ENCODE measurements at regions not wholly inside any gene's neighbourhood (a gene's known extent, or its start where the extent isn't known, plus 50 kb on each side); places are given as distances from the start of the nearest gene placed in this dataset.
"Not testable (repeated sequence)": the region's sequence is repeated elsewhere in the genome, so short reads cannot be mapped to it uniquely, and the experiment has no call there.

DNA sequence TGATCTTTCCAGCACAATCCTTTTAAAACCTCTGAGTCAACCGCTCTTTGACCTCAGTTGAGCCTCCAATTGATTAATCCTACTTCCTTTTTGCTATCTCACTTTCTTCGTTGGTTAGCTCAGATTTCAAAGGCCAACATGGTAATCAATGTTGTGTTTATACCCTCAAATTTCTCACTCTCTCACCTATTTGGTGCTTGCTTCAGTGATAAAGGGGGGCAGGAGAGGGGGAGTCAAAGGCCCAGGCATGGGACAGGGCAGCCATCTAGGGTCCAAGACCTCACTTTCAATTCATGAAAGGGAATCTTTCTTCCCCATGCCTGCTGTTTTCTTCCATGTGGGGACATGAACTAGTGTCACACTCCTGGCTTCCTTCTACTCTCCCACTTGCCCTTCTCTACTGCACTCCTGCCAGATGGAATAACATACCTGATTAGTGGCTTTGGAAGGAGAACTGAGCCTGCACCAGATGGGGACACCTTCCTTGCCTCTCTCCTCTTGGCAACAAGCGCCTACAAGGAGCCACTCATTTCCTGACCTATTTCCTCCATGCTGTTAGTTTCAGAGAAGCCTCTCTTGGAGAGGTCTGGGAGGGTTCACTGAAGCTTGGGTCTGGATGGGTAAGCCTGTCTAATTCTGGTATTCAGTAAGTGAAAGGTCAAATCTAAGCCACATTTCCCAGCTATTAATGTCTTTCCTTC is 73.3 kb upstream of the ARHGAP29 start:
- DNase-seq (no peak), ATAC-seq (no peak)
- intact Hi-C loops (cut with DNase I): no loop called here

DNA sequence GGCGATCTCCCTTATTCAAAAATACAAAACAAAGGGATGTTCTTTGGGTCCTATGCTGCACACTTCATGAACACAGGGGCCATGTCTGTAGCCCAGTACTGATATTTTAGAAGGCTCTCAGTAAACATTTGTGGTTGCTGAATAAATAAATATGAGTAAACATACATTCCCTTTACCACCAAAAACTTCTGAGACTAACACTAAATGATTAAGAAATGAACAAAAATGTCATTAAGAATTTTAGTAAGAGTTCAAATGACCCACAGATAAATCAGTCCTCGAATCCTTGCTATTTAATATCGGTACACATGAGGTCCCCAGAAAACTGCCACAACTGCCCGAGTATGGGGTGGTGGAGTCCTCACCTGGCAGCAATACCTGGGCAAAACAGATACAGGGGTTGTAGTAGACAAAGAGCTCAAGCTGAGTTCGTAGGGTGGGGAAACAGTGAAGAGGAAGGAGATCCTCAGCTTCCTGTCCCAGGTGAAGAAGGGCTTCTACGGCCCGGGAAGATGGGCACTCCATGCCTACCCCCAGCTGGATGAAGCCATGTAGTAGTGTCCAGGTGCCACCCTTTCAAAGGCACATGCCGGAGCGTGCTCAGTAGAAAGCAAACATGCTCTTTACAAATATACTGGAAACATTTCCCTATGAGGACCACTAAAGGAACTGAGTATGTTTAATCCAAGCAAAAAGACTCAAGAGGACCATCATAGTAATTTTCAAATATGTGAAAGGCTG is 72.6 kb upstream of the ARHGAP29 start:
- DNase-seq: no peak
- no peak for ATAC-seq
- intact Hi-C loops (cut with DNase I): no loop called here

DNA sequence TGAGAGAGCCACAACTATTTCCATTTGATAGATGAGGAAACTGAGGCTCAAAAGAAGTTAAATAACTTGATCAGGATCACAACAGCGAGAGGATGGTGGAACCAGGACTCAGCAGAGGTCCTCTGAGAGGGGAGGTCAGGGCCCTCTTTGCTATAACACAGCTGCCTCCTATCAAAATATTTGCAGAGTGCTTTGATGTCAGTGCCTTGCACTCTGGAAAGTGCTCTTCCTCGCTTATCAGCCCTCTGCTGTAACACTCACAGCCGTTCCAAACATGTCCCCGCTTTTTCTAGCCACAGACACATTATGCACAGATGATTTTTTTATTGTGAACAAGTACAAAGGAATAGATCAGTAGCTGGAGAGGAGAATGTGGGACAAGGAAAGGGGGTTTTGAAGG is 71.8 kb upstream of the ARHGAP29 start:
- DNase-seq (no peak), ATAC-seq (peak in 1 of 2 donors; percentile 26)
- intact Hi-C loops (cut with DNase I): no loop called here

DNA sequence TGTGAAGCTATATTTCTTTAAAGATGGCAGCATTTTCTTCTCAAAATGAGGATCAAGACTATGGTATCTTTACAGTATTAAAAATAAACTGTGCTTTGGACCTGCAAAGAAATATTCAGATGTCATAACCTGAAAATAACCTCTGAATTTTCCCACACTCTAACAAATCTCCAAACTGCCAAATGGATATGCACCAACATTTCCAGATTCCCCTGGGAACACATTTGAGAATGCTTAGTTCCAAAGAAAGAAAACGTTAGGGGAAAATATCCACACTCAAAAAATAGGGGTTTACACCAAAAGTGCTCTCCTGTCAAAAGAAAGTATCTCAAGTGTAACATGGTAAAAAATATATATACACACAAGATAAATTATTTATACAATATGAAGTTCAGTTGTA is 69.1 kb upstream of the ARHGAP29 start:
- no peak for DNase-seq
- intact Hi-C loops (cut with DNase I): no loop called here
- no peak for ATAC-seq

DNA sequence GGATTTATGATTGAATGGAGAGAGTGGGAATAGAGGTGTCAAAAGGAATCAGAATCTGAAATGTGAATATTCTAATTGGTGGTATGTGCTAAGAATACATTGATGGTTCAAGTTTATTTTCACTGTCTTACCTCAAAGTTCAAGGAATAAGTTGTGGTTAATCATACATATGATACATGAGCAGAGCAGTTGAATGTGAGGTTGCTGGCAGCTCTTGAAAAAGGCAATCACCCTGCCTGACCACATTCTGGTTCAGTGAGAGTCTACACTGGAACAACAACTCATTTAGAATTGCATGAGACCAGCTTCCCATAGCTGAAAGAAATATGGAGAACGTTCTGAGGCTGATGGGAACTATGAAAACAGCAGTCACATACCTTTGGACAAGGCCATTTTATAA is 68.3 kb upstream of the ARHGAP29 start:
- DNase-seq: no peak
- no peak for ATAC-seq
- intact Hi-C loops (cut with DNase I): no loop called here

DNA sequence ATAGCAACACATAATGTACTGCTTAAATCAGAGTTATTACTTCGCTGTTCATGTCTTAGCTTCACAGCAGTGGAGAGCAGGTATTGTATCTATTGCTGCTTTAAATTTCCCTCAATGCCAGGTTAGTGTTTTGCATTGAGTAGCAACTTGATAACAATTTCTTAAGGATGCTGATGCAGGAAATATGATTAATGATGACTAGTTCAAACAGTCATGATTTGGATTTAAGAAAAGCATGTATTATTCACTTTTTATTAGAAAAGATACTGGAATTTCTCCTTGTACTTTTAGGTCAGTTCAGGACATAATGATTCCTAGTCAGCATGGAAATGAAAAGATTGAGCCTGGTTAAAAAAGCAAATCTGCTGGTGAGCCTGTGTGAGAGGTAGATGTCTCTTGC is 67.2 kb upstream of the ARHGAP29 start:
- ATAC-seq (no peak), DNase-seq (no peak)
- intact Hi-C loops (cut with DNase I): no loop called here

DNA sequence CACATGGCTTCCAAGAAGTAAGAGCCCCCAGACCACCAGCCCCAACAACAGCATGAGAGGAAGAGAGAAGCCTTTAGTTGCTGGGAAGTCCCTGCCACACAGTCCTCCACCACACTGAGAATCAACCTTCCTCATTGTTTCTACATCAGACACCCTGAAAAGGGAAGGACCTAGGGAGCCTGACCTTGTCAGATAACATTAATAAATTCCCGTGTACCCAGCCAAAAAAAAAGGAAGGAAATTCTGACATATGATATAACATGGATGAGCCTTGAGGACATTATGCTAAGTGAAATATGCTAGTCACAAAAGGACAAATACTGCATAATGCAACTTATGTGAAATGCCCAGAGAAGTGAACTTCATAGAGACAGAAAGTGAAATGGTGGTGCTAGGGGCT is 65.6 kb upstream of the ARHGAP29 start:
- DNase-seq (no peak), ATAC-seq (no peak)
- intact Hi-C loops (cut with DNase I): no loop called here

DNA sequence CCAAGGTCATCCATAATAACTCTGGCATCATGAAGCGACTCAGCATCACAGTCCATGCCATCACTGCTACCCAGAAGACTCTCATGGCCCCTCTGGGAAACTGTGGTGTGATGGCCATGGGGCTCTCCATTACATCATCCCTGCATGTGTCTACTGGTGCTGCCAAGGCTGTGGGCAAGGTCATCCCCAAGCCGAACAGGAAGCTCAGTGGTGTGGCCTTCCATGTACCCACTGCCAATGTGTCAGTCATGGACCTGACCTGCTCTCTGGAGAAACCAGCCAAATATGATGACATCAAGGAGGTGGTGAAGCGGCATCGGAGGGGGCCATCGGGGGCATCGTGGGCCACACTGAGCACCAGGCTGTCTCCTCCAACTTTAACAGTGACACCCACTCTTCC is 65.1 kb upstream of the ARHGAP29 start:
- ATAC-seq (no peak), DNase-seq (no peak)
- intact Hi-C loops (cut with DNase I): no loop called here

DNA sequence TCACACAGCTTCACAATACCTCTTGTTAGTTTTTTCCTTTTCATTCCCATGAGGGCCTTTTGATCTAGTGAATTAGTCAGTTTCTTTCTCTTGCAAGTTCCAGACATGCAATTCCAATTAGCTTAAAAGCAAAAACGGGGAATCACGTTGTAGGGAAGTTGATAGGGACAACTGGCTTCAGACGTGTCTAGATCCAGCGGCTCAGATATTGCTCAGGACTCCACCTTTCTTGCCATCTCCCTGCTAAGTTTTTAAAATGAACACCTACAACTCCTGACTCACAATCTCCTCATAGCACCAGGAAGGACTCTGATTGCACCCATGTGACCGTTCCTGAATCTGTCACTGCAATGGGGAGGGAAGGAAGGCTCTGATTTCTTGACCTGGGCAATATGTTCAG is 63.8 kb upstream of the ARHGAP29 start:
- intact Hi-C loops (cut with DNase I): no loop called here
- DNase-seq (no peak), ATAC-seq (no peak)

DNA sequence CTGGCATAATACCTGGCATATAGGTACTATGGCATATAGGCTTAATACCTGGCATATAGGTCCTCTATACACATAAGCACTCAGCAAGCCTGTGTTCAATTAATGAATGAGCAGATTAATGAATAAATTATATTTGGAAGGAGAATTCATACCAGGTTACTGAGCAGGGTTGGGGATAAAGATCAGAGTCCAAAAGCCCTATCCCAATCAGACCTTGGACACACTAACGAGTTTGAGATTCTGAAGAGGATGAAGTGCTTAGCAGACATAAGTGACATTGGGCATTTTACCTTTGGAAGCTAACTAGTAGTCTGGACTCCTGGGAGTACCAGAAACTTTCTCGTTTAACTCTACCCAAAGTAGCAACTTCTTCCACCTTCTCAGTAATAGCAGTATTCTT is 63.3 kb upstream of the ARHGAP29 start:
- intact Hi-C loops (cut with DNase I): no loop called here
- ATAC-seq (no peak), DNase-seq (no peak)

DNA sequence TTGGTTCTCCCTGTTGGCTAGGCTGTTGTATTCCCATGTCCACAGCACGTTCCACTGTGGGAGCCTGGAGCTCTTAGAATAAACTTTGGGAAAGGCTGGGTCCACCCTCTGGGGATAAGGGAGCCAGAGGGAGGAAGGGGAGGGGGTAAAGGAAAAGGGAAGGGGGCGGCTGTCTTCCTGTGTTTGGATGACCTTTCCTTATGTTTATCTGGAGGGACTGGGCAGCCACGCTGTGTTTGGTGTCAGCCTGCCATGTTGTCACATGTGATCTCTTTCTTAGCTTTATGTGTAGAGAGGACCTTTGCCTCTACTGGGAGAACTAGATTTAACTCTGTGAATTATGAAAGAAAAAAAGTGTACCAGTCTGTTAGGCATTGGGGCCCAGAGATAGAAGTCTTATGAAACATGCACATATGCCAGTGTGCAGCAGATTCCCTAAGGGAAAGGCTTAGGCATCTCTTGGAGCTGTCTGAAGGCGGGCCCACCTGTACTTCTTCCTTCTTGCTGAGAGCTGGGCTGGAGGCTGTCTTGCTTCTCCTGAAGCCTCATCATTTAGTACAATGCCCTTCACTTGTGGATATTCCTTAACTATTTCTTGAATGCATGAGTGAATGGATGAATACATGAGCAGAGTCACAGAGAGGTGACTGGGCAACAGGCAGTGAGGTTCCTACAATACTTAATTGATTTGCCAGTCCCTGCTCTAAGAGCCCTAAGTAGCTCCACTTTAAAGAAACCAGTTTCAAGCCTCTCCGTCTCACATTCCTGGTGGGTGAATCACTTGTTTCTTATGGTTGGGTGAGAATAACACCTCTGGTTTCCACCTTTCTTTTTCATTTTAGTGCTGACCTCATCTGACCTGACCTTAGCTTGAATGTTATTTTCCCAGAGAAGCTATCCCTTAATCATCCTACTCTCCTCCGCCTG is 62.5 kb upstream of the ARHGAP29 start:
- peak; percentile 40 for DNase-seq
- peak; percentile 42 to 73 for ATAC-seq
- intact Hi-C loops (cut with DNase I): no loop called here

DNA sequence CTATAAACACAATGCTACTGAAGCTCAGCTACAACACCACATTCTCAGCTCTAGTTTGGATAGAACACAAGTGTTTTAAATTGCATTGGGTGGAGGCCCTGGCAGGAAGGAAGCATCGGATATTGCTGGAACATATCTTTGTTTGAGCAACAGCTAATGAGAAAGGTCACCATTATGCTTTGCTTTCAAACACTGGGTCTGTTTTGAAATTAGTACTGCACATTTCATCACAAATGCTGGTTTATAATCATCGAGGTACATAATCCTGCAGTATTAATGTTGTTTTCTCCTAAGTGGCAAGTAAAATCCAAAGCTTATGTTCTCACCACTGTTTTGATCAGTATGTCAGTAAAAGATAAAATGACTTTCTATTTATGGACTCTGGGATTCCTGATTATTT is 61.5 kb upstream of the ARHGAP29 start:
- DNase-seq: peak; percentile 41
- peak; percentile 70 to 75 for ATAC-seq
- intact Hi-C loops (cut with DNase I): no loop called here

DNA sequence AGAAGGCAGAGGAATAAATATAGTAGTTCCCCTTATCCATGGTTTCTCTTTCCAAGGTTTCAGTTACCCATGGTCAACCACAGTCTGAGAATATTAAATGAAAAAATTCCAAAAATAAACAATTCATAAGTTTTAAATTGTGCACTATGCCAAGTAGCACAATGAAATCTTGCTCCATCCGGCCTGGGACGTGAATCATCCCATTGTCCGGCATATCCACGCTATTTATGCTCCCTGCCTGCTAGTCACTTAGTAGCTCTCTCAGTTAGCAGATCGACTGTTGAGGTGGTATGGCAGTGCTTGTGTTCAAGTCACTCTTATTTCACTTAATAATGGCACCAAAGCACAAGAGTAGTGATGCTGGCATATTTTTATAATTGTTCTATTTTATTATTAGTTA is 58.6 kb upstream of the ARHGAP29 start:
- DNase-seq (no peak), ATAC-seq (peak; percentile 10 to 33)
- intact Hi-C loops (cut with DNase I): no loop called here

DNA sequence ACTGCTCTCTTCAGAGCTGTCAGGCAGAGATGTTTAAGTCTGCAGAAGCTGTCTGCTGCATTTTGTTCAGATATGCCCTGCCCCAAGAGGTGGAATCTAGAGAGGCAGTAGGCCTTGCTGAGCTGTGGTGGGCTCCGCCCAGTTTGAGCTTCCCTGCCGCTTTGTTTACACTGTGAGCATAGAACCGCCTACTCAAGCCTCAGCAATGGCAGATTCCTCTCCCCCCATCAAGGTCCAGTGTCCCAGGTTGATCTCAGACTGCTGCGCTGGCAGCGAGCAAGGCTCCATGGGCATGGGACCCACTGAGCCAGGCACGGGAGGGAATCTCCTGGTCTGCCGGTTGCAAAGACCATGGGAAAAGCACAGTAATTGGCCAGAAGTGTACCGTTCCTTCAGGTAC is 55.6 kb upstream of the ARHGAP29 start:
- intact Hi-C loops (cut with DNase I): not testable (repeated sequence)

DNA sequence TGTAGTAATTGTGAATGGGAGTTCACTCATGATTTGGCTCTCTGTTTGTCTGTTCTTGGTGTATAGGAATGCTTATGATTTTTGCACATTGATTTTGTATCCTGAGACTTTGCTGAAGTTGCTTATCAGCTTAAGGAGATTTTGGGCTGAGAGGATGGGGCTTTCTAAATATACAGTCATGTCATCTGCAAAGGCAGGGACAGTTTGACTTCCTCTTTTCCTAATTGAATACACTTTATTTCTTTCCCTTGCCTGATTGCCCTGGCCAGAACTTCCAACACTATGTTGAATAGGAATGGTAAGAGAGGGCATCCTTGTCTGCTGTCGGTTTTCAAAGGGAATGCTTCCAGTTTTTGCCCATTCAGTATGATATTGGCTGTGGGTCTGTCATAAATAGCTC is 51.9 kb upstream of the ARHGAP29 start:
- intact Hi-C loops (cut with DNase I); DNase-seq; ATAC-seq: not testable (repeated sequence)

More for the DNA sequence above, 55.6 kb upstream of the ARHGAP29 start:
- not testable (repeated sequence) for ATAC-seq, DNase-seq
